ENCODE measurements at regions not wholly inside any gene's neighbourhood (a gene's known extent, or its start where the extent isn't known, plus 50 kb on each side); places are given as distances from the start of the nearest gene placed in this dataset.

DNA sequence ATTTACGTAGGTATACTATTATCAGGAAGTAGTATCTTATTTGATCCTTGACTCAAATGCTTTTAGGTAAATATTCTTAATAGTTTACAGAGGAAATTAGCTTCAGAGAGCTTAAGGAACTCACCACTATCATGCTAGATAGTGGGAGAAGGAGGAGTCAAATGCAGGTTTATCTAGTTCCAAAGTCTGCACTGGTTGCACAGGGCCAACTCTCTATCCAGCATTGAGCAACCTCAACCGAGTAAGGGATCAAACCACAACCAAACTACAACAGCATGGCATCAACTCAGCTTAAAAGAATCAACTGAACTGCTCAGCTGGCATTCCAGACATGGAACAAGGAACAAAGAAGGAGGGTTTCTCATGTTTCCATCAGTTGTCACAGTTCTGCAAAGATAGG, 306.0 kb downstream of the MAF start:
- no peak for DNase-seq

DNA sequence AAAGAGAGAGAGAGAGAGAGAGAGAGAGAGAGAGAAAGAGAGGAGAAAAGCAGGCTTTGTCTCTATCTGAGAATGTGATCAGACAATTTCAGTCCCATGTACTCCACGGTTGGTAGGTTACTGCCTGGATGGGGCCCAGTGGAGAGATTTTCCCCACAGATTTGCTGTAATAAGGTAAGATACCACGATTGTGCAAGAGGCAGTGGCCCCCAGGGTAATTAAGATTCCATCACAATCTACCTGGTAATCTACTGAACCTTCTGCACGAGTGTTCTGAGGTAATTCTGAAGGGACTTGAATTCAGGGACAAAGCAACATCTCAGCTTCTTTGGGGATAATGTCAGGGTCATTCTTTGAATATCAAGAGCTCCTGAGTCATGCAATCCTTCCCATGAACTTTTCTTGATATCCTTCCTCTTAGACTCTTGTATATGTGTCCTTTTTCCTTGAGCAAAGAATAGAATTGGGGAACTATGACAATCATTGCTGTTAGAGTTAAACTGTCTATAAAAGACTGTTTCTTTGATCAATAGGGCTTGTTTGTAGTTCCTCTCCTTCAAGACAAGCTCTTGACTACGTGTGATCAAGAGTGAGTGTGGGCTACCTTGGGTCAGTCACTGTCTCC, 306.6 kb downstream of the MAF start:
- DNase-seq = no peak

DNA sequence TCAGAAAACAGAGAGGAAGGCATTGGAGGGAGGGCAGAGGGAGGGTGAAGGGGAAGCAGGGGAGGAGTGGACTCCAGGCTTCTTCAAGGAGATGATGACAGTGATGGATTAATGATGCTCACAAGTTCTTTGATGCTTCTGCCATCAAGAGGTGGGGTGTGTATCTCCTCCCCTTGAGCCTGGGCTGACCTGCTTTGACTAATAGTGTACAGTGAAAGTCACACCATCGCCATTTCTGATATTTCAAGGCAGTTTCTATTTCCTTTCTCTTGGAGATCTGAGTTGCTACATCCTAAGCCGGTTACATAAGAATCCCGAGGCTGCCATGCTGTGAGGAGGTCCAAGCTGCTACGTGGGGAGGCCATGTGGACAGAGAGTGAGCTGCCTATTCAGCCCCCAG, 312.5 kb downstream of the MAF start:
- no peak for DNase-seq

DNA sequence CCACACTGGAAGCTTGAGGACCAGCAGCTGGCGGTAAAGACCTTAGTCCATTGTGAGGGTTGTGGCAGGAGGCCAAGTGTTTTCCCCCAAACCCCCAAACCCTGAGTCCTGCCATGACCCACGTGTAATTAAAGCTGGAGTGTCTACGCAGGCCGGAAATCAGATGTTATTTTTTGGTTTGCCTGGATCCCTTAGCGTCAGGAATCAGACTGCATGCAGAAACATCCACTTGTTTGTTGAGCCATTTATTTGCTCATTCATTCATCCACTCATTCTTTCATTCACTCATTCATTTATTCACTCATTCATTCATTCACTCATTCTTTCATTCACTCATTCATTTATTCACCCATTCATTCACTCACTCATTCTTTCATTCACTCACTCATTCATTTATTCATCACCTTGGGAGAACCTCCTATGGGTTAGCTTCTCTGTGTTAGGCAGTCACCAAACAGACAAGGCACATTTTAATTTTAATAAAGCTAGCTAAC, 313.1 kb downstream of the MAF start:
- no peak for DNase-seq

DNA sequence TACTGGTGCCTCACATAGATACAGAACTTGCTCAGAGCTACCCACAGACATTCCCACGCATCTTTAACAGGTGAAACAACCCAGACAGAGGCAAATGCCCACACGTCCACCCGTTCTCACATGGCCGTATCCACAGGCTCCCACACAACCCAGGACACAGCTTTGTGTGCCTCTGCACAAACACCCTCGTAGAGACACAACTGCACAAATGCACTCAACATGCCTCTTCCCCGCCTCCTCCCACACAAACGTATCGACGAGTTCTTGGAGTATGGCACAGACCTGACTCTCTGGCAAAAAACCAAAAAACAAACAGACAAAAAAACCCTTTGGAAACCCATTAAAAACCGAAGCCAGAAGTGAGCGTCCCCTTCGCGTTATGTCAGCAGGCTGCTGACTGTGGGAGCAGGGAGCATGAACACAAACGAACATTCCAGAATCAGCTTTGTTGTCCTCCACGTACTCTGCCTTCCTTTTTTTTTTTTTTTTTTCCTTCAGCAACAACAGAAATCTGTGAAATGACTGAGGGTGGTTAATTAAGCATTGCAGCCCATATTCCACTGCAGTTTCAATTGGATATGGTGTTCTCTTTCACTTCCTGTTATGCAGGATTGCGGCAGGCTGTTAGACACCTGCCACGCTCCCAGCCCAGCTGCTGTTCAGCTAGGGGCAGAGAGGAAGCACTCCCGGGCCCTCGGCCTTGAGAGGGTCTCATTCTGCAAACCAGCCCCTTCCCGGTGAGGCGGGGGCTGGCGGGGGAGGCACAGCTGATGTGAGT, 313.7 kb downstream of the MAF start:
- no peak for DNase-seq

DNA sequence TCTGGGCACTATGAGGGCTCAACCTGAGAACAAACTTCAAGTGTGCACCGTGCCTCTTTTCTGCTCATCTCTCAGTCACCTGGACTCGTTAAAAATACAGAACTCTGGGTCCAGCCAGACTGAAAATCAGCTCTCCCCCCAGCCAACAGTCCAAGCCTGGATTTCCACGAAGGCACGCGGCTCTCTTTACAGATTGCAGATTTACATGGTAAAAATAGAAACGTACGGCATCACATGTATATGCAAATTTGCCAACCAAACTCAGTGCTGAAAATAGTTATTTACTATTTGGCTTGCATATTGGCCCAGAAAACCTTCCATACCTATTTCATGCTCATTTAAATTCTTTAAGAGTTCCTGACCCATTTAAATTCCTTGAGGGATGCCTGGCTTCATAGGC, 315.8 kb downstream of the MAF start:
- DNase-seq = no peak

DNA sequence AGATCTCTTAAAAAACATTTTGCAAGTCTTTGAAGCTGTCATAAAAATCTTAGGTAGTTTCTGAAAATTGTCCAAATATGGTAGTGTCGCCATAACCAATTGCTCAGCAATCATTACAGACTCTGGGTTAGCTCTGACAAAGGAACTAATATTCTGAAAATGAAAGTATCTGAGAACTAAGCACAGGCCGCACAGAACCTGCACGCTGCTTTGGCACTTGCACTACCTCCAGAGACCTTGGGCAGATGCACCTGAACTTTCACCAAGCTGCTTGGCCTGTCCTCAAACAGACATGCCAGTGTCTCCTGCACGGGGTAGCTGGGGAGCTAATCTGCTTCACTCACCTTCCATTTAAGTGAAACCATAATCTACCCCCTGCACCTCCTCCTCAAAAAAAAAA, 317.0 kb downstream of the MAF start:
- DNase-seq = no peak

DNA sequence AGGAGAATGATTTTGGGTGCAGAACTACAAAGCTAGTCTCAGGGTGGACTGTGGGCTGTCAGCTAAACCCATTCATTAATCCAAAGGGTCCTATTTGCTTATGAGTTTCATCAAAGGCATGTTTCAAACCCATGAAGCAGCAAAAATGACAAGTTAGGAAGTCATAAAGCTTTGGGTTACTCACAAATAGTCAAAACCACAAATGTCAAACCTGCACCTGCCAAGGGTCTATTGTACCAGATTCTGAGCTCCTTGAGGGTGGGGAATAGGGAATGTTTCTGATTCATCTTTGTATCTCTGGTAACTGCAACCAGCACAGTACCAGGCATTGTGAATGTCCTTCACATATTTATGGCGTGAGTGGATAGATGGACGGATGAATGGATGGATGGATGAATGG, 317.7 kb downstream of the MAF start:
- no peak for DNase-seq

DNA sequence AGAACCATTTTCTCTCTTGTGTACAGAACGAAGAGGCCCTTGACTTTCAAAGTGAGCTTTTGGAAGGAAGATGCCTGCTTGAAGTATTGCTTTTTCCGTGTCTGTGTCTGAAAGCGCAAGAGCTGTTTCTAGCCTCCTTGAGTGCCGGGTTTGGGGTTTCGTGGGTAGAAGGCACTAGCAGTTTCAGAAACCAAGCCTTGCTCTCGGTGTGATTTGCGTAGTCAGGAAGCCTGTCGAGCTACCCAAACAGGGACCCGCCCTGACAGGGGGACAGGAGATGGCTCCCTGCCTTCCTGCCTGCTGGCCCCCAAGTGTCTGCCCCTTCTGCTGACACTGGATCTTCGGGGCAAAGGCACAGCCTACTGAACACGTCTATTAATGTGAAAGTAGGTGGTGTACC, 322.0 kb downstream of the MAF start:
- DNase-seq = no peak

DNA sequence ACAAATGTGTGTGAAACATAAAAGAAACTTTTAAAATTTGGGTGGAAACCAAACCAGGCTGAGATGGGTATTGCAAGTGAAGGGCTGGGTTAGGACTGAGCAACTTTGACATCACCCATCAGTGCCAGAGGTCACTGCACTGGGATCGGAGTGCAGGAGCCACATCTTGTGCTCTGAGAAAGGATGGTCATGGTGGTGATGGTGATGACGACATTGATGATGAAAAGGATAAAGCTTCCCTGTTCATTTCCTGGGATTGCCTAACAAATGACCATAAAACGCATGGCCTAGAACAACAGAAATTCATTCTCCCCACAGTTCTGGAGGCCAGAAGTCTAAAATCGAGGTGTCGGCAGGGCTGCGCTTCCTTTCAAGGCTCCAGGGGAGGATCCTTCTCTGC, 324.0 kb downstream of the MAF start:
- no peak for DNase-seq

DNA sequence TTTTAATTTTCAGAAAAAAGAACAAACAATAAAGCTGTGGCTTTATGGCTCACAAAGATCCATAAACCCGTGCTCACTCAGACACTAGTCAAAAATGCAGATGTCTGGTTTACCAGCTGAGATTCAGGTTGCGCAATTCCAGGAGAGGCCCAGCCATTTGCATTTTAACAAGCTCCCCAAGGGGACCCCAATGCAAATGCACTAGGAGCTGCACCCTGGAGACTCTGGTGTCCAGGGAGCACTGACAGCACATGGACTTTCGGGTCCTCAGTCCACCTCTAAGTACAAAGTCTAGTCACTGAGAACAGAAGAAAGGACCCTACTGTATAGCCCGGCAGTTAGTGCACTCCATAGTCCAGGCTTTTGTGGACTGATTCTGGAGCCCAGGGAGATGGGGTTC, 326.3 kb downstream of the MAF start:
- no peak for DNase-seq

DNA sequence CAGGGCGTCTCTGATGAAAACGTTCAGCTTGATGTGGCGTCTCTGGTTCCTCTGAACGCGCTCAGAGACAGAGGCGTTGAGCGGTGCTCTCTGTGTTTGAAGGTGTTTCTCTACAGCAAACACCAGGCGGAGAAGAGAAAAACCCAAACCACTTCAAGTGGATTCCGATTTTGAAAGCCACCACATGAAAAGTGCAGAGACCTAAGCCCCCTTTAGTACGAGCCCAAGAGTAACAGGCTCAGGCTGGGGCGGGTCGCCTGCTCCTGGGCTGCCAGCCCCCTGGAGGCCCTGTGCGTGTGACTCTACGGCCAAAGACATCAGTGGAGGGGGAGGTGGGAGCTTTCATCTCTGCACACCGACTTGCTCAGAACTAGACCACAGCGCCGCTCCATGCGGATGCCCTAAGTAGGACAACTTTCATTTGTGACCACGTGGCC, 328.4 kb downstream of the MAF start:
- no peak for DNase-seq

DNA sequence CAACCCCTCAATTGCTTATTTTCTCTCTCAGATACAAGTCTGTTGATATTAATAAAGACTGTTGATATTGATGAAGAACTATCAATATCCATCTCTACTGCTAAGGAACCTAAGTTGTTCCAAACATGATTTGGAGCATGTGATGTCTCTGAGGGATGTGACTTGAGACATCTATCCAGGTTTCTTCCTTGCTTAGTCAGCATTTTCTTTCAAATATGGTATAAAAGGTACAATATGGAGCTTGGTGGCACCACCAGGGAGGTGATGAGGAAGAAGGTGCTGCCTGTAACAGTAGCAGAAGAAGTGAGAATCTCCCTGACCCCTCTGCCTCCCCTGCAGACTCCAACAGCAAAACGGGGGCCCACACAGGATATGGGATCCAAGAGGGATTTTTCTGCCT, 329.0 kb downstream of the MAF start:
- no peak for DNase-seq

DNA sequence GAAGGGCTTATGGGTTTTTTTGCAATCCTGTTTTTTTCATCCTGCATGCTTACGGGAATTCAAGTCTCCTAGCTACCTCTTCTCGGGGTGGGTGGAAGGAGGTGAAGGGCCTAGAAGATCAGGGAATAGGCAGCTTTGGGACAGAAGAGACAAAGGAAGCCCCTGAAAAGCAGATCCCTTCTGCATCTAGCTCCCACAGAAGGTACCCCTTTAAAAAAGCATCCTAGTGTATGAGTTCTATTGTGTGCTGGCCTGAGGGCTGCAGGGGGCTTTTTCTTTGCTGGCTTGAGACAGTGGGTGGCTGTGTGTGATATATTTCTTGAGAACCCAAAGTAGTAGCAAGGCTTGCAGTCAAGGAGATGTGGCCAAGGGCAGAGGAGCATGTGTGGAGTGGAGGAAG, 330.5 kb downstream of the MAF start:
- no peak for DNase-seq

DNA sequence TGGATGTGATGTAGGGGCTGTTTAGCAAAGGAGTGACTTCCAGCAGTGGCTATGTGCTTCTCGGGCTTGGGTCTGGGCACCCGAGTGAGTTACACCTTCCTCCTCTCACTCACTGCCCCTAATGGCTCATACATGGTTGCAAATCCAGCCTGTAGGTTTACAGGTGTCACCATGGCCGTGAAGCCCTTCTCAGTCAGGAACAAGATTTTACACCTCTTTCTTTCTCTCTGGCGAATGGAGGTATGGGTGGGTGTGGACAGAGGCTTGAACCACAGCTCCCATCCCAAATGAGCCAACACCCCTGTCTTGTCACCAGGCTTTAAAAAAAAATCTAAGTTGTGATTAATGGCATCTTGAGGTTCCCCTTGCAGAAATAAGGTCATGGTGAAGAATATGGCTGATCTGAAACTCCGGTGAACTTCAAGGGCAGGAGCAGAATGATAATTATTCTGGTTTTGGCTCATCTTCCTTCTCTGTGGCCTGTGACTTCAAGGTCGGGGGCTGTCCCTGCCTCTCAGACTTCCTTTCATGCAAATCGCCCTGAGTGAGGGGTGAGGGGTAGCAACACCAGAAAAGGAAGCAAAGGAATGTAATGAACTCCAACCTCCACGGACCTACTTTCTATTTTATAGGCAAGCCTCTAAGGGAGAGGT, 331.2 kb downstream of the MAF start:
- no peak for DNase-seq

DNA sequence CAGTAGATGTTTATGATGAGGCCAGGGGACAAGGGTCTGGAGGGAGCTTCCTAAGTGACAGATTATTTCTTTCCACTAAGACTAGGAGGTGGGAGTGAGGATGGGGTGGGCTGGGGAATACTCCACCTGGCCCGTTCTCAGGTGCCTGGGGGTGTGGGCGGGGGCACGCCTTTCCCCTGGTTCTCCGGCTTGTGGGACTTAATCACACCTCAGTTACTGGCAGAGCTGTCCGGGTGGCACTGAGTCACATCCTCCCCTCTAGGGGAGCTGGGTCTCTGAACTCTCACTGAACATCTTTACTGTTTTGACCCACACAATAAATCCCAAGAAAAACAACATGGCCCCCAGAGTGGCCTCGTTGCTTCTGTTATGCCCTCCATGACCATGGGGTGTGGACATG, 332.8 kb downstream of the MAF start:
- no peak for DNase-seq

DNA sequence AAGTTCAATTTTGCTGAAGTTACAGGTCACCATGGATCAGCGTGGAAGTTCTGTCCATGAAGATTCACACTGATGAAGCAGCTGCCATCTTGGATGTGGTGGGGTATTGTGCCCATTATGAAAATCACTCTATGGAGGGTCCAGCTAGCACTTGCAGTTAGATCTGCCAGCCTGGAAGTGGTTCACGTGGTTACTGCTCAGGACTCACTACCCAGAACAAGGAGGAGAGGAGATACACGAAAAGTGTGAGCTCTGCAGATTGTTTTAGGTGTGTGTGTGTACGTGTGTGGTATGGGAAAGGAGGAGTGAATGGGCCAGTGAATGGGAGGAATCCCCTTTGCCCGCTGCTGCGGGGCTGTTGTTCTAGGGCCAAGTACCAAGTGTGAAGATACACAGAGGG, 333.4 kb downstream of the MAF start:
- DNase-seq = no peak

DNA sequence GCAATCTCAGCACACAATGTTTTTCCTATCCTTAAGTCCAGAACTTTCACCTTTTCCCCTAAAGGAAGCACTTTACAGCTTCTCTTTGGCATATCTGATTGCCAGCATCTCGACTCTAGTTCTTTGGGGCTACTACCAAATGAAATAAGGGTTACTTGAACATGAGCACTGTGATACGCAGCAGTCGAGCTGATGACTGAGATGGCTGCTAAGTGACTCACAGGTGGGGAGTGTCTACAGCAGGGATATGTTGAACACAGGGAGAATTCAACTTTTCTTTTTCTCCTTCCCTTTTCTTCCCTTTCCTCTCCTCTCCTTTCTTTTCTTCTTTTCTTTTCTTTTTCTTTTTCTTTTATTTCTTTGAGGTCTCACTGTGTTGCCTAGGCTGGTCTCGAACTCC, 334.8 kb downstream of the MAF start:
- no peak for DNase-seq

DNA sequence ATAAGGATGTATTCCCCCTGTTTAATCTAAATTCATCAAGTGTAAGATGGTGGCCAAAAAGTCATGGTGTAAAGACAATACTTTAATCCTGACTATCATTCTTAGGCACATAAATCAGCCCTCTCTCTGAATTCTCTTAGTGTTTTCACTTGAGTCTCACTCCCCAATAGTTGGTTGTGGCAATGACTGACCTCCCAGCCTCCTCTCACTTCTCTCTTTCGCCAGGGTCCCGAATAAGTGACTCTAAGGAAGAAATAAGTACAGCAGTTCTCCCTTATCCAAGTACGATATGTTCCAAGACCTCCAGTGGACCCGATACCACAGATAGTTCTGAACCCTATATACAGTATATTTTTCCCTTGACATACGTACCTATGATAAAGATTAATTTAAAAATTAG, 335.3 kb downstream of the MAF start:
- no peak for DNase-seq

DNA sequence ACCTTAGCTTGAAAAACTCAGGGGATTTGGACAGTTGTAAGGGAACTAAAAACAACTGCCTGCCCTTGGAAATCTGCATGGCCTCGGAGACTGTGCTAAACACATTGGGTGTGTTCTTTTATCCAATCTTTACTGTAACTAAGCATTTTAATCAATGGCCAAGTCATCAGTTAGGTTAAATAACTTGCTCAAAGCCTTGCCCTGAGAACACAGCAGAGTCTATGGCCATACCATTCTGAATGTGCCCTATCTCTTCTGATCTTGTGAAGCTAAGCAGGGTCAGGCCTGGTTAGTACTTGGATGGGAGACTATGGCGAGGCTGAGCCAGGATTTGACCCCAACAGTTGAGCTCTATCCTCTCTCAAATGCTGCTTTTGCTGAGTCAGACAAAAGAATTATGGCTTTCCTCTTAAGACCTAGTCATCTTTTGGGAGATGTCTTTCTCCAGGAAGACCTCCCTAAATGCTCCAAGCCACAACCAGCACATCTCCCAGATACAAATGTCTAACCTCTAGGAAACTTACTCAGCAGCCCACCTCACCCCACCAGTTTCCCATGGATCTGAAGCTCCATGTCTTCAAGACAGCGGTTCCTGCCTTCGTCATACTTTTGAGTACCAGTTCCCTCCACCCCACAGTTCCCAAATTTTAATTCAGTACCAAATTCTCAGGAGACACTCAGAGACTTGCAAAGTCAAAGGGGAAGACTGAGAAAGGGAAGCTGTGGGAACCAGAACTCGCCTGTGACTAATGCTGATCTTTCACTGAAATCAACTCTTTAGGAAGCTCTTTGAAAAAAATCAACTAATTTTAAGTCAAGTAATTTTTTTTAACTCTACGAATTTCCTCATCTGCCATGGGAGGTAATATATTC, 336.1 kb downstream of the MAF start:
- no peak for DNase-seq

DNA sequence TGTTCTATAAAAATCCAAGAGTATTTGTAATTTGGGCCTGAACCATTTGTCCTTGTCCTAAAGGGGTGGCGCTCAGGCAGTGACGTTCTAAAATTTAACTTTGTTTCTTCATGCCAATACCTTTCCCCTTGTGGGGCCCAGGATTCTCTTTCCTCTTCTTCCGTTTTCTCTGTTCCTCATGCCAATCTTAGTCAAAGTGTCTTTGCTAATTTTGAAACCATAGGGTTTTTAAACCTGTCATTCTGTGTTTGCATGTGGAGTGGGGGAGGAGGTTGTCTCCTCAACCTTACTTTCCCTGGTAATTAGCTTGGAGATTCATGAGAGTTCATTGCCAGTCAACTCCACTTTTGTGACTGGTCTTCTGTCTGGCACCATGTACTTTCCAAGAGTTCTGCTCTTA, 337.1 kb downstream of the MAF start:
- no peak for DNase-seq
